ENCODE measurements at regions not wholly inside any gene's neighbourhood (a gene's known extent, or its start where the extent isn't known, plus 50 kb on each side); places are given as distances from the start of the nearest gene placed in this dataset.
"Not testable (repeated sequence)": the region's sequence is repeated elsewhere in the genome, so short reads cannot be mapped to it uniquely, and the experiment has no call there.

DNA sequence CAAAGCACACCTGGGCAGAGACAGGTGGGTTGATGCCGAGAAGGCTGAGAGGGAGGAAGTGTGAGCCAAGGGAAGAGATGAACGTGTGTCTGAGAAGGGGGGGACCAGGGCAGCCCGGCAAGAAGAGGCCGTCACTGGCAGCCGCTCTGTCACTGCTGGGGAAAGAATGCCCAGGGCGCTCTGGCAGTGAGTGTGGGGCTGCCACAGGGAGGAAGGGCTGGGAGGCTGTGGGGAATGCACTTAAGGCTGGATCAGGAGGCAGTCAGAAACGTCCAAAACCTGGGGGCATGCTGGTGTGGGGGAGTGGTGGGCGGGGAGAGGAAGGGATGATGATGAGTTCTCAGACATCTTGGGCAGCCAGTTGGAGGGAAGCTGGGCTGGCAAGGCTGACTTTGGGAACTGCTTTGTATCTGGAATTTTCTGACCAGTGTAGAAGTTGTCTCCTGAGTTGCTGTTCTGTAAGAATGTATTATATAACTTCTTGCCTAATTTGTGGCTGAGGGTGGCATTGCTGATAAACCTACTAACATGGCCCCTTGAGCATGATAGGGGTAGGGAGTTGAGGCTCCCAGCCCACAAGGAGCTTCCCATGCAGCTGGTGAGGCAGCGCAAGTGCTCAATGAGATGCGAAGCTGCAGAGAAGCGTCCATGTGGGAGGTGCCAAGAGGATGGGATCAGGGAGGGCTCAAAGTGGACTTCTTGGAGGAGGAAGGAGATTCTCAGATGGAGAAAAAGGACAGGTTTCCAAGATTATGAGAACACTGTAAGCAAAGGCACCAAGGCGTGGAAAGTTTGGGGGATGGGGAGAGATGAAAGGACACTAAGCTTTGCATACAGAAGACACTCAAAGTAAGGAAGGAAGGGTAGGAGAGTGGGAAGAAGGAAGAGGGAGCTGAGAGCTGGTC lies 185.1 kb upstream of the HAAO start:
- ChIA-PET CTCF (interaction anchor here (0.6 to 3.0 kb wide), 5 partner anchors 212 to 564 kb away, joined by 3 to 10 read pairs (median 4); partner anchors contain the start of gene ZFP36L2), POLR2A (no interaction called here)

DNA sequence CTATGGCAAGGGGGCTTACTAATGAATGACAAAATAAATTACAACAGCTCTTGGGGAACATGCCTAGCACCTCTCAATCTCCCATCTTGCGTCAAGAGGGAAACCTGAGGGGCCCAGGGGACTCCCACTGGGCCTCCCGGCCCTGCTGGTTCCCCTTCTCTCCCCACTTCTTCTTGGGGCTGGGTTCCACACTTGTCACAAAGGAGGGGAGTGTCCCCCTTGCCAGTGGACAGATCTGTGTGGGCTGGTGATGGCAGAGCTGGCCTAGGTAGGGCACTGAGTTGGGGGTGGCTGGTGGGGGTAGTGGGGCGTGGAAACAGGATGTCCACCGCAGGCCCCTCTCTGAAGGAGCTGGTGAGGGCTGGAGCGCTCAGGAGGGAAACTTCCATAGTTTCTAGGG lies 184.0 kb upstream of the HAAO start:
- peaks cover 2% of the 10 kb centered on the region for H3K27me3 Mint-ChIP-seq
- ChIA-PET POLR2A (interaction anchor here (1.1 to 1.3 kb wide), 2 partner anchors 149 to 250 kb away, joined by 3 read pairs; partner anchors contain the start of gene ZFP36L2), CTCF (interaction anchor here (0.5 to 3.0 kb wide), 8 partner anchors 14 to 565 kb away, joined by 3 to 16 read pairs (median 4); partner anchors contain the start of gene ZFP36L2)
- no peaks in the 10 kb centered on the region for H3K36me3 Mint-ChIP-seq (ENCODE audit: low read depth)
- H3K4me3 Mint-ChIP-seq = no peak overlapping the region
- no peak for DNase-seq
- peaks cover 12% of the 10 kb centered on the region for H3K4me1 Mint-ChIP-seq
- no peaks in the 10 kb centered on the region for H3K9me3 Mint-ChIP-seq
- no peak overlapping the region for H3K27ac Mint-ChIP-seq

More for the DNA sequence above, 185.1 kb upstream of the HAAO start:
- H3K9me3 Mint-ChIP-seq = no peaks in the 10 kb centered on the region
- no peaks in the 10 kb centered on the region for H3K36me3 Mint-ChIP-seq (ENCODE audit: low read depth)
- no peak for DNase-seq
- H3K27ac Mint-ChIP-seq = no peak overlapping the region
- H3K27me3 Mint-ChIP-seq = peaks cover 2% of the 10 kb centered on the region
- no peak overlapping the region for H3K4me3 Mint-ChIP-seq
- H3K4me1 Mint-ChIP-seq = peaks cover 4% of the 10 kb centered on the region

DNA sequence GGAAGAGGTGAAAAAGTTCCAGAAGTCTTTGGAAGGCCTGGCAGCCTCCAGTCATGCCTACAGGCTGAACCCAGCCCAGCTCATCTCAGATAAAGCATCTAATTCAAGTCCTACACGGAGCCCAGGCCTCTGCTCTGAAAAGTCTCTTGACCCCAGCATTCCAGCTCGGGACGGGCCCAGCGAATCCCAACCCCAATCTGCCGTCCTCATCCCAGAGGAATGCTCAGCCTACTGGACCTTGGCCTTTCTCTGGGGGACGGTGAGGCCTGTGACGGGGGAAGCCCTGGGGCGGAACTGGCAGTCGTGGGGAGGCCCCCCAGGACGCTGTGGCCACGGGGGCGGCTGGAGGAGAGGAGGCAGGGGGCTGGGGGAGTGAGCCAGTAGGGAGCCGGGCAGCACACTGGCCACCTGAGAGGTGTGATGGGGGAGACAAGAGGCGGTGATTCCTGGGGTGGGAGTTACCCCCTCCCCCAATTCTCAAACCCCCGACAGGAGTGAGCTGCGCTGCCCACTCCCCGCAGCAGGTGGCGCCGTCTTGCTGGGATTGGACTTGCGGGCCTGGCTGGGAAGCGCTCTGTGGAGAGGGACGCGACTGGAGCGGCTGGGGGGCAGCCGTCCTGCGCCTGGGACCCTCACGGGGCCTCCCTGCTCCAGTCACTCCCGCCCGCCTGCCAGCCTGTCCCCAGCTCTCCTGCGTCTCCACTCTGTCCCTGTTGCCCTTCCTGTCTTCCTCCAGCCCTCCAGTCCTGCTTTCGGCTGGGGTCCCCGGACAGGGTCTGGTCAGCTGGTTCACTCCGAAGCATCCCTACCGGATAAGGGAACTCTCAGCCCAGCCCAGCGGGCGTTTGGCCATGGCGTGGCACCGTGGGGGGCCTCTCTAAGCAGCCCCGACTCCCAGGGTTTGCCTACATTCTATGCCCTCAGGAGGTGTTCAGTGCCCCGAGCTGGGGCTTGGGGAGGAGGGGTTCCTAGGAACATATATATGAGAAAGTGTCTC lies 182.6 kb upstream of the HAAO start:
- Mint-ChIP-seq H3K27me3 (peaks cover 2% of the 10 kb centered on the region), H3K36me3 (ENCODE audit: low read depth) (no peaks in the 10 kb centered on the region), H3K4me1 (peaks cover 18% of the 10 kb centered on the region), H3K4me3 (no peak overlapping the region), H3K27ac (no peak overlapping the region), H3K9me3 (no peaks in the 10 kb centered on the region)
- ChIA-PET POLR2A (interaction anchor here (1.1 to 1.4 kb wide), 2 partner anchors 150 to 254 kb away, joined by 3 read pairs; no protein-coding TSS in a partner anchor), CTCF (interaction anchor here (0.9 to 3.0 kb wide), 13 partner anchors 11 to 566 kb away, joined by 3 to 16 read pairs (median 3); partner anchors contain the start of gene ZFP36L2)
- peak; percentile 53 for DNase-seq

DNA sequence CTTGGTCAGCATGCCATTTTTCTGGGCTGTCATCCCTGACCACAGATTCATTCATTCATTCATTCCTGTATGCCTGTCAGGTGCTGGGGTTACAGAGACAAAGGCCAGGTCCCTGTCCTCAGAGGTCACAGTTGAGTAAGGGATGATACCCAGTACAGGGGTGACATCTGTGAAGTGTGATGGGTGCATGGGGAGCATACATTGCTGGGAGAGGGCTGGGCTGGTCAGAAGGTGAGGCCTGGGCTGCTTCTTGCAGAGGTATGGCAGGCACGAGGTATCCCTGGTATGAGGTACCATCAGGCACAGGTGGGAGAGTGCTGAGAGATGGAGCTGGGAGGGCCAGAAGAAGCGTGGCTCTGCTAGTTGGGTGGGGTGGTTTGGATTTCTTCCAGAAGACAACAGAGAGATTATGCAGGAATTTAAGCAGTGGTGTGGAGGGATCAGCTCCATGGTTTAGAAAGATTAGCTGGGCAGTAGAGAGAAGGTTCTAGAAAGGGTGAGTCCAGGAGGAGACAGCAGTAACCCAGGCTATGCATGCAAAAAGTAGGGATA lies 181.9 kb upstream of the HAAO start:
- no peak for DNase-seq
- Mint-ChIP-seq H3K36me3 (ENCODE audit: low read depth) (no peaks in the 10 kb centered on the region), H3K4me1 (peaks cover 18% of the 10 kb centered on the region), H3K27me3 (peaks cover 2% of the 10 kb centered on the region), H3K27ac (no peak overlapping the region), H3K4me3 (no peak overlapping the region), H3K9me3 (no peaks in the 10 kb centered on the region)
- ChIA-PET CTCF (interaction anchor here (1.0 to 2.5 kb wide), 9 partner anchors 10 to 567 kb away, joined by 3 to 16 read pairs (median 3); no protein-coding TSS in a partner anchor), POLR2A (interaction anchor here (1.4 kb wide), 1 partner anchor 254 kb away, joined by 3 read pairs; no protein-coding TSS in a partner anchor)

DNA sequence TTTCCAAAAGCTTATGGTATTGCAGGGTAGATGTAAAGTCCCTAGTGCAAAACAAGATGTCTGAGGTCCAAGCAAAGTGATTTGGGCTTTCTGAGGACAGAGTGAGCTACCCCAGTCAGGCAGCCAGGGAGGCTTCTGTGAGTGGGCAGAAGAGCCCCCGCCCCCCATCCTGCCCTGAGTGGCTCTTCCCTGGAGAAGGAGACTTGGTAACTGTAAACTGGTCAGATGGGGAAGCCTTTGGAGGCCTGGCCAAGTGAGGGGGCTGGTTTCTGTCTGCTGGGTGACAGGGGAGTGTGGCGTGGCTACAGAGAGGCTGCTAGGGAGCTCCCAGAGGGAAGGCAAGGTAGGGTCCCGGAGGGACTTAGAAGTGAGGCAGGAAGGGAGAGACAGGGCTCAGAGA lies 181.3 kb upstream of the HAAO start:
- no peaks in the 10 kb centered on the region for H3K36me3 Mint-ChIP-seq (ENCODE audit: low read depth)
- ChIA-PET CTCF (interaction anchor here (0.9 to 2.5 kb wide), 5 partner anchors 10 to 511 kb away, joined by 3 to 16 read pairs (median 6); no protein-coding TSS in a partner anchor), POLR2A (no interaction called here)
- no peak overlapping the region for H3K4me3 Mint-ChIP-seq
- H3K4me1 Mint-ChIP-seq = peaks cover 18% of the 10 kb centered on the region
- peaks cover 2% of the 10 kb centered on the region for H3K27me3 Mint-ChIP-seq
- DNase-seq = no peak
- no peaks in the 10 kb centered on the region for H3K9me3 Mint-ChIP-seq
- H3K27ac Mint-ChIP-seq = no peak overlapping the region

DNA sequence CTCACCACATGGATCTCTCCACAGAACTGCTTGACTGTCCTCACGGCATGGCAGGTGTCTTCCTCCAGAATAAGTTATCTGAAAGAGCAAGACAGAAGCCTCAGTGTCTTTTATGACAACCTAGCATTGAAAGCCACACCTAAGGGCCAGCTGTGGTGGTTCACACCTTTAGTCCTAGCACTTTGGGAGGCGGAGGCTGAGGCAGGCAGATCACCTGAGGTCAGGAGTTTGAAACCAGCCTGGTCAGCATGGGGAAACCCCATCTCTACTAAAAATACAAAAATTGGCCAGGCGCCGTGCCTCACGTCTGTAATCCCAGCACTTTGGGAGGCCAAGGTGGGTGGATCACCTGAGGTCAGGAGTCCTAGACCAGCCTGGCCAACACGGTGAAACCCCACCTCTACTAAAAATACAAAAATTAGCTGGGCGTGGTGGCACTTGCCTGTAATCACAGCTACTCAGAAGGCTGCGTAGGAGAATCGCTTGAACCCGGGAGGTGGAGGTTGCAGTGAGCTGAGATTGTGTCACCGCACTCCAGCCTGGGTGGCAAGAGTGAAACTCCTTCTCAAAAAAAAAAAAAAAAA lies 180.6 kb upstream of the HAAO start:
- DNase-seq; H3K36me3 Mint-ChIP-seq (ENCODE audit: low read depth); H3K27ac Mint-ChIP-seq; H3K4me3 Mint-ChIP-seq; H3K27me3 Mint-ChIP-seq; H3K9me3 Mint-ChIP-seq; POLR2A ChIA-PET: not testable (repeated sequence)
- CTCF ChIA-PET = interaction anchor here (0.6 to 1.7 kb wide), 5 partner anchors 112 to 512 kb away, joined by 3 to 6 read pairs (median 4); no protein-coding TSS in a partner anchor
- H3K4me1 Mint-ChIP-seq = peaks cover 18% of the 10 kb centered on the region

DNA sequence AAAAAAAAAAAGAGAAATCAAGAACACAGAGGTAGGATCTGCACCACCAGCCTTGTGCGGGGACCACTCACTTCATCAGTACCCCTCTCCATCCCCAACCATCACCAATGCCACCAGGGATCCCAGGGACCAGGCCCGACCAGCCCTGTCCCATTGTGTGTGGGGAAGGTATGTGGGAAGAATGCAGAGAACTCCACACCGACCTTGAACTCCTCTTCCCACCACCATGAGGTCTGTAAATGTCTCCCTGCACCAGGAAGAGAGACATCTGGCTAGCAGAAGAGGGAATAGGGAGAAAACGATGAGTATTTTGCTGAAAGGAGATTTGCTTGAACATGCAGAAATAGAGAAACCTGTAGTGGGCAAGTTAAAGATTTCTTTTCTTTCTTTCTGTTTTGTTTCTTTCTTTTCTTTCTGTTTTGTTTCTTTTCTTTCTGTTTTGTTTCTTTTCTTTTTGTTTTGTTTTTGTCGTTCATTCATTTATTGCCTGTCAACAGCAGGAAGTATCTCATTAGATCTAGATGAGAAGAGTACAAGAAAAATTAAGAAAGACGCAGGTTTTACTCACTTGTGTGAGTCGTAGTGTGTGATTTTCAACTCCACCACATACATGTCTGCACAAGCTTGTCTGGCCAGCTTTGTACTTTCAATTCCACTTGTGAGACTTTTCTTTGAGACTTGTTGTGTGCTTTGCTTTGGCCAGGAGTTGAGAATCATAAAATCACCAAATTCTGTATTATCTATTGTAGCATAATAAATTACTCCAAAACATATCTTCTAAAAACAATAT lies 179.8 kb upstream of the HAAO start:
- CTCF ChIA-PET = interaction anchor here (0.6 kb wide), 1 partner anchor 195 kb away, joined by 4 read pairs; no protein-coding TSS in a partner anchor

DNA sequence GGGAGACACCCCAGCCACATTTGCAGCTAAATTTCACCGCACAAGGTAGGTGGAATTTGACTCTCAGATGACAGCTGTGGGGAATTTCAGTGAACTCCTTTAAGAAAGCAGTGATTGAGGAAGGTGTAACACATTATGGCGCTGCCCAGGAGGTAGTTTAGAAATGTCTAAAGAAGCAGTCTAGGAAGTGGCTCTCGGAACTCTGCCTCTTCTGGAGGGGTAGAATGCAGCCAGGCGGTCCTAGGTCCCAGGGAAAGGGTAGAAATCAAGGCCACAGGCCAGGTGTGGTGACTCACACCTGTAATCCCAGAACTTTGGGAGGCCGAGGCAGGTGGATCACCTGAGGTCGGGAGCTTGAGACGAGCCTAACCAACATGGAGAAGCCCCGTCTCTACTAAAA lies 179.0 kb upstream of the HAAO start:
- Mint-ChIP-seq H3K27me3 (no peaks in the 10 kb centered on the region), H3K27ac (no peak overlapping the region), H3K9me3 (no peaks in the 10 kb centered on the region), H3K36me3 (ENCODE audit: low read depth) (no peaks in the 10 kb centered on the region), H3K4me3 (no peak overlapping the region), H3K4me1 (peaks cover 18% of the 10 kb centered on the region)
- ChIA-PET POLR2A (no interaction called here), CTCF (no interaction called here)
- DNase-seq = no peak

More for the DNA sequence above, 179.8 kb upstream of the HAAO start:
- Mint-ChIP-seq H3K27me3 (peaks cover 2% of the 10 kb centered on the region), H3K9me3 (no peaks in the 10 kb centered on the region), H3K27ac (no peak overlapping the region), H3K4me3 (no peak overlapping the region), H3K4me1 (peaks cover 18% of the 10 kb centered on the region), H3K36me3 (ENCODE audit: low read depth) (no peaks in the 10 kb centered on the region)
- POLR2A ChIA-PET = no interaction called here
- DNase-seq = no peak

DNA sequence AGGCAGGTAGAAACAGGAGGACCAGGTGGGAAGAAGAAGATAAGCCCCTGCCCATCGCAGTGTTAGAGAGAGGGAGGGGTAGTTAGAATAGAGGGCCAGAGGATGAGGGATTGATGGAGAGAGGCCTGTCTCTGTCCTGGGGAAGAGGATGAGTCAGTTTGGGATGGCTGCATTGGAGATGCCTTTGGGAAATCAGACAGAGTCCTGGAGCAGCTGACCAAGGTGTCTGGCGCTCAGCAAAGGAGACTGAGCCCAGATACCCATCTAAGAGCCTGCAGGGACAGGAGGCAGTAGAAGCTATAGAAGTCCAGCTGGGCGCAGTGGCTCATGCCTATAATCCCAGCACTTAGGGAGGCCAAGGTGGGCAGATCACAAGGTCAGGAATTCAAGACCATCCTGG lies 177.8 kb upstream of the HAAO start:
- DNase-seq = no peak
- H3K4me3 Mint-ChIP-seq = no peak overlapping the region
- H3K27me3 Mint-ChIP-seq = no peaks in the 10 kb centered on the region
- peaks cover 18% of the 10 kb centered on the region for H3K4me1 Mint-ChIP-seq
- CTCF ChIA-PET = no interaction called here
- no peaks in the 10 kb centered on the region for H3K9me3 Mint-ChIP-seq
- no peaks in the 10 kb centered on the region for H3K36me3 Mint-ChIP-seq (ENCODE audit: low read depth)
- POLR2A ChIA-PET = no interaction called here
- no peak overlapping the region for H3K27ac Mint-ChIP-seq

DNA sequence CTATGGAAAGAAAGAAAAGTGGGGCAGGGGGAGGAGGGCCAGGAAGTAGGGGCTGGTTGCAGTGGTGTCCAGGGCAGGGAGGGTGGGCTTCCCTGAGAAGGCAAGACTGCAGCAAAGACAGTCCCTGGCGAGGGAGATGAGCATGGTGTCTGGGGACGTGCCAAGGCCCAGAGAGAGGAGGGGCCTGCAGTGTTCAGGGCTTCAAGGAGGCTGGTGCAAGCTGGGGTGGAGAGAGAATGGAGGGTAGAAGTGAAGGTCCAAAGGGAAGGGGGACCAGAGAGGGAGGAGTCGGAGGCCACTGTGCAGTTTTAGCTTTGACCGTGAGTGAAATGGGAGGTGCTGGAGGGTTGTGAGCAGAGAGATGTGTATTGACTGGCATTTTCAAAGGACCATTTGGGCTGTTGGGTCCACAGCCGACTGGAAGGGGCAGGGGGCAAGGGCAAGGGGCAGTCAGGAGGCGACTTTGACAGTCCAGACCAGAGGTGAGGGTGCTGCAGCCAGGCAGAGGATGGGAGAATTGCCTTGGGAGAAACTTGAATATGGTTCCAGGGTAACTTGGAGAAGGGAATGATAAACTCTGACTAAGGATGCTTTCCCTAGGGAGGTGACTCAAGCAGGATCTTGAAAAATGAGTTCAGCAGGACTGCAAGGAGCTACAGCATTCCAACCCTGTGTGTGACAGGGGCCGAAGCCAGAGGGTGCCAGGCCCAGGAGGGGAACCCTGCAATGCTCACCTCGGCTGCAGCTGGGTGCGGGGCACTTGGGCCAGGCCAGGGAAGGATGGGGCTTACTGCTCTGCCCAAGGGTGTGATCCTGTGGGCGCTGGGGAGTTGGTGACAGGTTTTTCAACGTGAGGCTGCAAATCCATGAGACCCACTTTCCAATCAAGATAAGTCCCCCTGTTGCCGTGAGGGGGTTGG lies 177.1 kb upstream of the HAAO start:
- ChIA-PET POLR2A (no interaction called here), CTCF (no interaction called here)
- peaks cover 18% of the 10 kb centered on the region for H3K4me1 Mint-ChIP-seq
- H3K9me3 Mint-ChIP-seq = no peaks in the 10 kb centered on the region
- no peak overlapping the region for H3K27ac Mint-ChIP-seq
- H3K36me3 Mint-ChIP-seq (ENCODE audit: low read depth) = no peaks in the 10 kb centered on the region
- DNase-seq = no peak
- H3K27me3 Mint-ChIP-seq = no peaks in the 10 kb centered on the region
- no peak overlapping the region for H3K4me3 Mint-ChIP-seq

All from activated CD4-positive, alpha-beta memory T cell treated with anti-CD3 and anti-CD28 coated beads, Interleukin-2, amount 10 ng/mL, durations not matched to agents 7 days and 5 days (primary cell).